Astrocyte (in vitro differentiated cells and primary cell): ENCODE measurements at regions not wholly inside any gene's neighbourhood (a gene's known extent, or its start where the extent isn't known, plus 50 kb on each side); places are given as distances from the start of the nearest gene placed in this dataset.

Experiments used
- CTCF ChIP-seq: IDR thresholded peaks from 2 replicates; pipeline ENCODE4 v1.5.1; 2011; ENCODE audit warnings: low read depth, mild to moderate bottlenecking, inconsistent platforms, low read length, moderate library complexity; ENCODE audit not compliant: insufficient read depth
- EZH2 ChIP-seq: IDR thresholded peaks from 2 replicates; pipeline ENCODE4 v1.6.1; 2012; ENCODE audit warnings: mild to moderate bottlenecking, low read length, inconsistent platforms; ENCODE audit not compliant: insufficient read depth

DNA sequence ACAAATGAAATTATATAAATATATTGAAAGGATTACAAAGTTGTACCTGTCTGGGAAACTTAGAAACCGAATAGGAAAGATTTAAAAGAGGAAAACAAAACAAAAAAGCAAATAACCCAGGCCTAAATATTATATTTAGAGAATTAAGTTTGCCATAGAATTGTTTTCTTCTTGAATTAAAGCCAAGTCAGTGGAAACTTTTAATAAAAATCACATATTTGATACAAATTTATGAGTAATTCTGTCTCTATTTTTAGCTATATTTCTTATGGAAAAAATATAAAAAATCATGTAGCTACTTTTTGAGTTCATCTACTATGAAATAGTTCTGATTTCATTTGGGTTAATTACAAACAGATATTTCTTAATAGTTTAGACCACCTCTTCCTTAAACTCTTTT, 470.2 kb upstream of the HSF2 start:
- TF ChIP-seq CTCF (no peak), EZH2 (no peak)
